ENCODE measurements at regions not wholly inside any gene's neighbourhood (a gene's known extent, or its start where the extent isn't known, plus 50 kb on each side); places are given as distances from the start of the nearest gene placed in this dataset.

GRCh38 chr21:32844653-32845436 is 73.3 kb upstream of the PAXBP1 start:
- Mint-ChIP-seq H3K27me3 (ENCODE audit: unreplicated experiment) (no peaks in the 10 kb centered on the region), H3K9me3 (ENCODE audit: unreplicated experiment) (no peaks in the 10 kb centered on the region), H3K27ac (ENCODE audit: unreplicated experiment) (no peak overlapping the region), H3K4me1 (ENCODE audit: low read depth, unreplicated experiment) (peaks cover 2% of the 10 kb centered on the region), H3K4me3 (ENCODE audit: unreplicated experiment) (no peak overlapping the region), H3K36me3 (ENCODE audit: unreplicated experiment) (no peaks in the 10 kb centered on the region)
- TF ChIP-seq, protein P1, sequence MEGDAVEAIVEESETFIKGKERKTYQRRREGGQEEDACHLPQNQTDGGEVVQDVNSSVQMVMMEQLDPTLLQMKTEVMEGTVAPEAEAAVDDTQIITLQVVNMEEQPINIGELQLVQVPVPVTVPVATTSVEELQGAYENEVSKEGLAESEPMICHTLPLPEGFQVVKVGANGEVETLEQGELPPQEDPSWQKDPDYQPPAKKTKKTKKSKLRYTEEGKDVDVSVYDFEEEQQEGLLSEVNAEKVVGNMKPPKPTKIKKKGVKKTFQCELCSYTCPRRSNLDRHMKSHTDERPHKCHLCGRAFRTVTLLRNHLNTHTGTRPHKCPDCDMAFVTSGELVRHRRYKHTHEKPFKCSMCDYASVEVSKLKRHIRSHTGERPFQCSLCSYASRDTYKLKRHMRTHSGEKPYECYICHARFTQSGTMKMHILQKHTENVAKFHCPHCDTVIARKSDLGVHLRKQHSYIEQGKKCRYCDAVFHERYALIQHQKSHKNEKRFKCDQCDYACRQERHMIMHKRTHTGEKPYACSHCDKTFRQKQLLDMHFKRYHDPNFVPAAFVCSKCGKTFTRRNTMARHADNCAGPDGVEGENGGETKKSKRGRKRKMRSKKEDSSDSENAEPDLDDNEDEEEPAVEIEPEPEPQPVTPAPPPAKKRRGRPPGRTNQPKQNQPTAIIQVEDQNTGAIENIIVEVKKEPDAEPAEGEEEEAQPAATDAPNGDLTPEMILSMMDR (IDR thresholded peaks at IDR 0.05; ENCODE audit: partially characterized antibody, unreplicated experiment), result no peak
- DNase-seq, result no peak

GRCh38 chr21:32858628-32859027 is 87.1 kb upstream of the PAXBP1 start:
- TF ChIP-seq, protein P1 (IDR thresholded peaks at IDR 0.05; ENCODE audit: partially characterized antibody, unreplicated experiment), result no peak
- peaks cover 1% of the 10 kb centered on the region for H3K27me3 Mint-ChIP-seq (ENCODE audit: unreplicated experiment)
- H3K4me3 Mint-ChIP-seq (ENCODE audit: unreplicated experiment), result no peak overlapping the region
- H3K4me1 Mint-ChIP-seq (ENCODE audit: low read depth, unreplicated experiment), result no peaks in the 10 kb centered on the region
- no peak for DNase-seq
- peaks cover 4% of the 10 kb centered on the region for H3K36me3 Mint-ChIP-seq (ENCODE audit: unreplicated experiment)
- H3K27ac Mint-ChIP-seq (ENCODE audit: unreplicated experiment), result no peak overlapping the region
- peaks cover 3% of the 10 kb centered on the region for H3K9me3 Mint-ChIP-seq (ENCODE audit: unreplicated experiment)

DNA sequence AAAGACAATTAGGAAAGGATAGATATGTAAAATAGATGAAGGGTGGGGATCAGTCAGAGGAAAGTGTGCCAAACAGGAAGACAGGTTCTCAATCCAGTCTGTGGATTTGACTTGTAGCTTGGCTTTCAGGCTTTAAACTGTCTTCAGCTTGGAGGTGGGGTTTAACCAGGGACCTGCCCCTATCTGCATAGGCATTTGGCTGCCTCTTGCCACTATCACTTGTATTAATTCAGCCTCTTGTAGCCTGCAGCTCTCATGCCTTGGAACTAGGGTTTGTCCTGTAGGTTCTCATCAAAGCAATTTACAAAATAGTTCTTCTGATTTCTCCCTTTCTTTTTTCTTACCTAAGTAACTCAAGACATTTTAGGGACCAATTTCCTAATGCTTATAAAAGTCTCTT is 88.8 kb upstream of the PAXBP1 start:
- Mint-ChIP-seq H3K4me1 (ENCODE audit: low read depth, unreplicated experiment) (no peaks in the 10 kb centered on the region), H3K36me3 (ENCODE audit: unreplicated experiment) (peaks cover 4% of the 10 kb centered on the region), H3K9me3 (ENCODE audit: unreplicated experiment) (peaks cover 5% of the 10 kb centered on the region), H3K4me3 (ENCODE audit: unreplicated experiment) (no peak overlapping the region), H3K27me3 (ENCODE audit: unreplicated experiment) (peaks cover 1% of the 10 kb centered on the region), H3K27ac (ENCODE audit: unreplicated experiment) (no peak overlapping the region)
- no peak for DNase-seq
- TF ChIP-seq, protein P1 (IDR thresholded peaks at IDR 0.05; ENCODE audit: partially characterized antibody, unreplicated experiment), result no peak

GRCh38 chr21:32861866-32862265 is 90.3 kb upstream of the PAXBP1 start:
- Mint-ChIP-seq H3K36me3 (ENCODE audit: unreplicated experiment) (peaks cover 2% of the 10 kb centered on the region), H3K27ac (ENCODE audit: unreplicated experiment) (no peak overlapping the region), H3K4me1 (ENCODE audit: low read depth, unreplicated experiment) (no peaks in the 10 kb centered on the region), H3K4me3 (ENCODE audit: unreplicated experiment) (no peak overlapping the region), H3K27me3 (ENCODE audit: unreplicated experiment) (peaks cover 1% of the 10 kb centered on the region), H3K9me3 (ENCODE audit: unreplicated experiment) (peaks cover 5% of the 10 kb centered on the region)
- no peak for DNase-seq
- TF ChIP-seq, protein P1 (IDR thresholded peaks at IDR 0.05; ENCODE audit: partially characterized antibody, unreplicated experiment), result no peak

DNA sequence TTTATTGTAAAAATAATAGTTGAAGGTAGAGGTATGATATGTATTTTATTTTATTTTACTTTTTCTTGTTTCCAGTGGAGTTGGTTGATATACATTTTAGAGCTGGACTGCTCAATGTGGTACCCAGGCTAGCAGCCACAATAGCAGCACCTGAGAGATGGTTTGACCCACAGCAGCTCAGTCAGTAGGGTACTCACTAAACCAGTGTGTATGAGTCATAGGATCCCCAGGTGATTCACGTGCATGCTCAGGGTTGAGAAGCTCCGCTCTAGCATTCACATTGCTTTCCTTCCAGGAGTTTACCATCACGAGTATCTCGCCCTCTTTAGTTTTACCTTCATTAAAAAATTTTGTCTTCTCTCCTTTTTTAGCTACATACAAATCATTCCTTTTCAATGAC is 96.0 kb upstream of the PAXBP1 start:
- H3K36me3 Mint-ChIP-seq (ENCODE audit: unreplicated experiment), result no peaks in the 10 kb centered on the region
- no peak overlapping the region for H3K27ac Mint-ChIP-seq (ENCODE audit: unreplicated experiment)
- no peak for DNase-seq
- peaks cover 4% of the 10 kb centered on the region for H3K9me3 Mint-ChIP-seq (ENCODE audit: unreplicated experiment)
- peaks cover 3% of the 10 kb centered on the region for H3K27me3 Mint-ChIP-seq (ENCODE audit: unreplicated experiment)
- H3K4me1 Mint-ChIP-seq (ENCODE audit: low read depth, unreplicated experiment), result no peaks in the 10 kb centered on the region
- TF ChIP-seq, protein P1 (IDR thresholded peaks at IDR 0.05; ENCODE audit: partially characterized antibody, unreplicated experiment), result no peak
- H3K4me3 Mint-ChIP-seq (ENCODE audit: unreplicated experiment), result no peak overlapping the region
